ENCODE measurements at regions not wholly inside any gene's neighbourhood (a gene's known extent, or its start where the extent isn't known, plus 50 kb on each side); places are given as distances from the start of the nearest gene placed in this dataset.

DNA sequence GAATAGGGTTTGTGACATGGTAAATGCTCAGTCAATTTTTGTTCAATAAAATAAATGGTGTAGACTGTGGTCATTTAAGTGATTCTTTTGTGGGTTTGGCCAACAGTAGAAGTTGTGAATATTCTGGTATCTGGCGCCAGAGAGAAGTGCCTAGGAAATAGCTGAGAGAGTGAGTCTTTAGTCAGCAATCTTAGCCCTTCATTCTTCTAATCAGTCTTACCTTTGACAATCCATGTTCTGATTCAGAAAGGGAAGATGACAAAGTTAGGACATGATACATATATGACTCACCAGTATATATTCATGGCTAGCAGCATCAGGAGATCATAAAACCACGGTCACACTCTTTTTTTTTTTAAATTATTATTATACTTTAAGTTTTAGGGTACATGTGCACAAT lies 141.8 kb upstream of the PCDH18 start:
- intact Hi-C loops (cut with DNase I) = no loop called here
- no peak for DNase-seq (ENCODE audit: low spot score in 2 of 2)

DNA sequence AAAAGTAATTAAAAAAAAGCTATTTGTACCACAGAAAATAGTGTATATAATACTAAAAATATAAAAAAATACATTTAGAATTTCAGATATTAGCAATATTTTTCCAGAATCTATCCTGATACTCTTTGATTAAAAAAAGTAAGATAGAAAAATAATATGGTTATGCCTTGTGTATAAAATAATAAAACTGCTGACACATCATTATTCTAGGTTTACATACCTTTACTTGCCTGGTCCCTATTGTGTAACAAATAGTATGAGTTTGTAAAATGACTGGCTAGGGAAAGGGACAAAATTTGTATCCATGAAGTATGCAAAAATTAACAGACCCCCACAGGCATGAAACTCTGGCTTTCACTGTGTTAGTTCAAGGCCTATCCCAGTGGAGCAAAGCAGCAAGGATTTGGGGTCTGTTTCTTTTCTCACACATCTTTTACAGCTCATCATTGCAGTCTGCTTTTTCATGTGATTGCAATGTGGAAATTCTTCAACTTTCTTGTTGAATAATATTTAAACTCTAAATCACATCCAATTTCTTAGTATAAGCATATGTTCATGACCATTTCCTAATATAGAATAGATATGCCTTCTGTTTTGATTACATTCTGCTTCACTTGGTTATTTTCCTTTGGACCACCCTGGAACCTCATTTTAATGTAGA lies 136.7 kb upstream of the PCDH18 start:
- no peak for TF ChIP-seq CTCF (IDR thresholded peaks at IDR 0.05)
- Histone ChIP-seq H3K4me3 (no peak overlapping the region), H3K4me1 (peaks cover 0 to 5% of the 10 kb centered on the region in 2 donors), H3K9me3 (no peaks in the 10 kb centered on the region), H3K27me3 (no peaks in the 10 kb centered on the region), H3K27ac (no peak overlapping the region), H3K36me3 (no peaks in the 10 kb centered on the region)
- intact Hi-C loops (cut with DNase I) = no loop called here
- no peak for DNase-seq (ENCODE audit: low spot score in 2 of 2)

More for the DNA sequence above, 141.8 kb upstream of the PCDH18 start:
- no peaks in the 10 kb centered on the region for H3K4me1 ChIP-seq
- H3K4me3 ChIP-seq = no peak overlapping the region
- H3K9me3 ChIP-seq = no peaks in the 10 kb centered on the region
- H3K27me3 ChIP-seq = no peaks in the 10 kb centered on the region
- TF ChIP-seq CTCF (IDR thresholded peaks at IDR 0.05) = no peak
- H3K36me3 ChIP-seq = no peaks in the 10 kb centered on the region
- H3K27ac ChIP-seq = no peak overlapping the region

GRCh38 chr4:137664416-137664815 lies 132.1 kb upstream of the PCDH18 start:
- H3K36me3 ChIP-seq = no peaks in the 10 kb centered on the region
- DNase-seq (ENCODE audit: low spot score in 2 of 2) = no peak
- peaks cover 0 to 21% of the 10 kb centered on the region in 2 donors for H3K4me1 ChIP-seq
- H3K27ac ChIP-seq = peak overlapping the region; percentile 43 to 53
- TF ChIP-seq CTCF (IDR thresholded peaks at IDR 0.05) = no peak
- H3K4me3 ChIP-seq = no peak overlapping the region
- intact Hi-C loops (cut with DNase I) = no loop called here
- H3K27me3 ChIP-seq = no peaks in the 10 kb centered on the region
- no peaks in the 10 kb centered on the region for H3K9me3 ChIP-seq

DNA sequence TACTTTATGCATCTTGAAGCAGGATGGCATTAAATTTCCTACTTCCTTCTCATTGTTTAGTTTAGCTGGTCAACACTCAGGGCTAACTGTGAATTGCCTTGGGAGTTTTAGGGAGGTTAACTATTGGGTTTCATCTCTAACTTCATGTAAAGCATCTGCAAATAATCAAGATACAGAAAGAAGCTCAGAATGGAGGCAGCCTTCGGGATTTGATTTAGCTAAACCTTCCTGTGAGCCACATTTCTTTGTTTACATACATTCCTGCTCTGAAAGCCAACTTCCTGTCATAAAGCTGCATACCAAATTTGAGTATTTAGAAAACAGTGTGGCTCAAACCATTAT lies 131.7 kb upstream of the PCDH18 start:
- TF ChIP-seq CTCF (IDR thresholded peaks at IDR 0.05) = no peak
- Histone ChIP-seq H3K36me3 (no peaks in the 10 kb centered on the region), H3K27ac (peak overlapping the region; percentile 43 to 53), H3K4me1 (peaks cover 0 to 23% of the 10 kb centered on the region in 2 donors), H3K4me3 (no peak overlapping the region), H3K27me3 (no peaks in the 10 kb centered on the region), H3K9me3 (no peaks in the 10 kb centered on the region)
- DNase-seq (ENCODE audit: low spot score in 2 of 2) = no peak
- intact Hi-C loops (cut with DNase I) = no loop called here

DNA sequence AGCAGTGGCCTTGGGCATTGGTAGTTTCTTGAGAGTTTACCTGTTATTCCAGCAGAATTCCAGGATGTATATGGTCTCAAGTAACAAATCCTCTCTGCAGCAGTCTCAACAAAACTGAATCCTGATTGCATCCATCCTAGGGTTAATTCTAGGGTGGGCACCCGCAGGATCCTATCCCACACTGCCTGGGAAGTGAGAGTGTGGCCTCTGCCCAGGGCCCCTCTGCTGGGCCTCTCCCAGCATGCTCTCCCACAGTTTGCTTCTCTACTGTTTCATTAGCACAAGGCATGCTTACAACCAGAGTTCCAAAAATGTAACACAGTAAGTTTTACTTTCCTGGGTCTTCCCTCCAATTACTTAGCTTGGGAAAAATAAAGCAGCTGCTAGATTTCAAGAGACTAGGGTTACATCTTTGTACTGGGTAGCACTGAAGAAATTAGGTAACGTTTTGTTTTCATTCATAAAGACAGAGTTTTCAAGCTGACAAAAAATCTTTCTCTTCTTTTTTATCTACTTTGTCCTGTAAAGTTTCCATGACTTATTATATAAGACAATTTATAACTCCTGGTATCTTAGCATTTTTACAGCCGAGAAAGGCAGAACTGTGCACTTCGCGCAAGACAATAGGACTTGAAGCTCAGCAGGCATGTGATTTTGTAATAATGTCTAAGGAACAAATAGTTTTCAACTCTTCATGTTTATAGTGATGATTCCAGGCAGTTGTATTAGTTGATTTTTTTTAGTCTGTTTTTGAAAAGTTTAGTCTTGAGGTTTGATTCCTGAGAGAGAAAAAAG lies 131.2 kb upstream of the PCDH18 start:
- no peaks in the 10 kb centered on the region for H3K27me3 ChIP-seq
- no peak for TF ChIP-seq CTCF (IDR thresholded peaks at IDR 0.05)
- DNase-seq (ENCODE audit: low spot score in 2 of 2) = no peak
- H3K36me3 ChIP-seq = no peaks in the 10 kb centered on the region
- H3K4me3 ChIP-seq = no peak overlapping the region
- intact Hi-C loops (cut with DNase I) = no loop called here
- H3K27ac ChIP-seq = peak overlapping the region; percentile 43 to 53
- H3K9me3 ChIP-seq = no peaks in the 10 kb centered on the region
- peaks cover 0 to 24% of the 10 kb centered on the region in 2 donors for H3K4me1 ChIP-seq

Measured in ascending aorta (tissue), 2 donors.